Body of pancreas (tissue), 4 donors: ENCODE measurements at regions not wholly inside any gene's neighbourhood (a gene's known extent, or its start where the extent isn't known, plus 50 kb on each side); places are given as distances from the start of the nearest gene placed in this dataset.

Experiments
- ATAC-seq: fragments of 150-250 bp; one replicate; pipeline ENCODE4 v1.9.1; 2016
- DNase-seq, 4 donors: peaks; one replicate each; pipeline ENCODE4 v3.0.0-alpha.2; 2019
- H3K27ac ChIP-seq, 4 donors: fragments of 200-600 bp; sonication (generic); 1 replicate in 3 of 4; 2 replicates in 1 of 4; pipeline versions ENCODE4 v1.5.1 to v1.6.1; 2016 to 2019; ENCODE audit warnings: mild to moderate bottlenecking in 1 of 4, mixed read lengths in 1 of 4, moderate library complexity in 1 of 4
- H3K27me3 ChIP-seq, 2 donors: fragments of 200-600 bp; sonication (generic); one replicate each; pipeline ENCODE4 v1.6.0; 2016; ENCODE audit warnings: mild to moderate bottlenecking in 1 of 2
- H3K36me3 ChIP-seq, 2 donors: fragments of 200-600 bp; sonication (generic); replicated peaks in 1 of 2; 2 replicates each; pipeline ENCODE4 v1.5.1; 2016; ENCODE audit warnings: low read depth in 2 of 2; ENCODE audit not compliant: insufficient read depth in 1 of 2
- H3K4me1 ChIP-seq: fragments of 200-600 bp; sonication (generic); one replicate; pipeline ENCODE4 v1.6.0; 2016
- H3K4me3 ChIP-seq, 2 donors: fragments of 200-600 bp; sonication (generic); 1 replicate in 1 of 2; 2 replicates in 1 of 2; pipeline ENCODE4 v1.5.1; 2016 to 2019
- H3K9me3 ChIP-seq, 3 donors: fragments of 200-600 bp; sonication (generic); 1 replicate in 2 of 3; 2 replicates in 1 of 3; pipeline ENCODE4 v1.5.1; 2016
- POLR2A ChIP-seq, 3 donors: fragments of 450-650 bp; IDR thresholded peaks; one replicate each; pipeline ENCODE4 v1.6.1; 2016; ENCODE audit warnings: antibody characterized with exemption in 3 of 3, mild to moderate bottlenecking in 2 of 3
- WGBS, 2 donors: methylation state at CpG; one replicate each; pipeline ENCODE4 v1.1.5; 2017; 5-methylcytosine and 5-hydroxymethylcytosine counted together
- intact Hi-C: fragments of 100-400 bp; cut with DNase I; formaldehyde crosslinking; loops from one replicate; pipeline ENCODE4 v1.15.1; 2023
- TF ChIP-seq, protein P1 (sequence below), 7 experiments: fragments of 450-650 bp in 4 of 7; fragments of 200-600 bp in 3 of 7; sonication (generic) in 3 of 7; IDR thresholded peaks; one replicate each; pipeline ENCODE4 v1.5.1; 2016 to 2019; ENCODE audit warnings: antibody characterized with exemption in 7 of 7

- DNase-seq = no peak
- Histone ChIP-seq H3K4me3 (no peak overlapping the region), H3K27me3 (no peaks in the 10 kb centered on the region), H3K27ac (no peak overlapping the region), H3K36me3 (no peaks in the 10 kb centered on the region), H3K4me1 (peaks cover 8% of the 10 kb centered on the region), H3K9me3 (no peaks in the 10 kb centered on the region)
- no peak for TF ChIP-seq POLR2A (IDR thresholded peaks at IDR 0.05)
- TF ChIP-seq, protein P1, sequence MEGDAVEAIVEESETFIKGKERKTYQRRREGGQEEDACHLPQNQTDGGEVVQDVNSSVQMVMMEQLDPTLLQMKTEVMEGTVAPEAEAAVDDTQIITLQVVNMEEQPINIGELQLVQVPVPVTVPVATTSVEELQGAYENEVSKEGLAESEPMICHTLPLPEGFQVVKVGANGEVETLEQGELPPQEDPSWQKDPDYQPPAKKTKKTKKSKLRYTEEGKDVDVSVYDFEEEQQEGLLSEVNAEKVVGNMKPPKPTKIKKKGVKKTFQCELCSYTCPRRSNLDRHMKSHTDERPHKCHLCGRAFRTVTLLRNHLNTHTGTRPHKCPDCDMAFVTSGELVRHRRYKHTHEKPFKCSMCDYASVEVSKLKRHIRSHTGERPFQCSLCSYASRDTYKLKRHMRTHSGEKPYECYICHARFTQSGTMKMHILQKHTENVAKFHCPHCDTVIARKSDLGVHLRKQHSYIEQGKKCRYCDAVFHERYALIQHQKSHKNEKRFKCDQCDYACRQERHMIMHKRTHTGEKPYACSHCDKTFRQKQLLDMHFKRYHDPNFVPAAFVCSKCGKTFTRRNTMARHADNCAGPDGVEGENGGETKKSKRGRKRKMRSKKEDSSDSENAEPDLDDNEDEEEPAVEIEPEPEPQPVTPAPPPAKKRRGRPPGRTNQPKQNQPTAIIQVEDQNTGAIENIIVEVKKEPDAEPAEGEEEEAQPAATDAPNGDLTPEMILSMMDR (IDR thresholded peaks at IDR 0.05) = no peak
- intact Hi-C loops = no loop called here
- no peak for ATAC-seq
- 51 to 58% methylated on average over 10 to 11 of the region's 11 CpGs for WGBS, 2 donors
Observed at GRCh38 chr20:22810626-22811569, 224.2 kb upstream of the SSTR4 start.

GRCh38 chr20:22814471-22815205 lies 220.5 kb upstream of the SSTR4 start:
- DNase-seq (no peak), ATAC-seq (no peak)
- TF ChIP-seq POLR2A (IDR thresholded peaks at IDR 0.05) = no peak
- TF ChIP-seq, protein P1 (IDR thresholded peaks at IDR 0.05) = no peak
- no peaks in the 10 kb centered on the region for H3K4me1 ChIP-seq
- intact Hi-C loops = no loop called here
- no peak overlapping the region for H3K4me3 ChIP-seq
- H3K36me3 ChIP-seq = no peaks in the 10 kb centered on the region
- WGBS, 2 donors = 46 to 55% methylated on average over 9 of the region's 9 CpGs
- H3K27ac ChIP-seq = no peak overlapping the region
- H3K27me3 ChIP-seq = no peaks in the 10 kb centered on the region
- no peaks in the 10 kb centered on the region for H3K9me3 ChIP-seq

- ATAC-seq (no peak), DNase-seq (no peak)
- Histone ChIP-seq H3K4me3 (no peak overlapping the region), H3K36me3 (no peaks in the 10 kb centered on the region), H3K27ac (no peak overlapping the region), H3K27me3 (no peaks in the 10 kb centered on the region), H3K4me1 (no peaks in the 10 kb centered on the region), H3K9me3 (no peaks in the 10 kb centered on the region)
- TF ChIP-seq, protein P1 (IDR thresholded peaks at IDR 0.05) = no peak
- TF ChIP-seq POLR2A (IDR thresholded peaks at IDR 0.05) = no peak
- 32 to 43% methylated on average over 5 of the region's 5 CpGs for WGBS, 2 donors
- intact Hi-C loops = no loop called here
Observed at GRCh38 chr20:22815206-22815551, 219.9 kb upstream of the SSTR4 start.

DNA sequence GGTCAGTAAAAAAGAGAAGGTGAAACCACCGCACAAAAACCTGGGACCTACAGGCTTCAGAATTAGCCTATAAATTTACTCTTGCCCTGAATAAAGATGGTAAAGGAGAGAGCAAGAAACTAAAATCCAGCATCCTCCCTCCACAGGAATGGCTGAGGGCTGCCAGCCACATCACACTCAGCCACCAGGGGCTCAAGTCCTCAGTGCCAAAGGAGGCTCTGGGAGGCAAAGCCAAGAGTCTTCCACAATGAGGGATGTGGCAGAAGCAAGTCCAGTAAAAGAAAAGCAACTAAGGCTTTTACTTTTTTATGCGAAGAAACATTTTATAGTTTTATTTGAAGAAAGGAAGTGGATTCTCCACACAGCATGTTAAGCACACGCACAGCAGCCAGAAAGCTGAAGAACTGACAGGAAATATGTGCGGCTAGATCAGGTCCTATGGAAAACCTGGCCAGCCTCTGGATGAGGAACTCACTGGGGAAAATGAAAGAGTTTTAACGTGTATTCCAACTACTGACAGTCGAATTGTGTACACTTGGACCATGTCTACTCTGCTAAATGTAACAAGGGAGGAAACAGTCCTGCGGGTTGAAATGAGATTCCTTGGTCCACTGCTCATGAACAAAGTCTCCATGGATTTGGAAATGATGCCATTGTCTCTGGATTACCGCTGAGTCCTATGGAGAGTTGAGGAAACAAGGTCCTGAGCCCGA lies 219.4 kb upstream of the SSTR4 start:
- Histone ChIP-seq H3K27ac (no peak overlapping the region), H3K9me3 (no peaks in the 10 kb centered on the region), H3K4me3 (no peak overlapping the region), H3K4me1 (no peaks in the 10 kb centered on the region), H3K36me3 (no peaks in the 10 kb centered on the region), H3K27me3 (no peaks in the 10 kb centered on the region)
- intact Hi-C loops = no loop called here
- 58 to 61% methylated on average over 9 of the region's 9 CpGs for WGBS, 2 donors
- ATAC-seq (no peak), DNase-seq (no peak)
- TF ChIP-seq, protein P1 (IDR thresholded peaks at IDR 0.05) = no peak
- no peak for TF ChIP-seq POLR2A (IDR thresholded peaks at IDR 0.05)
